Activated CD4-positive, alpha-beta T cell treated with anti-CD3 and anti-CD28 coated beads for 4 hours (primary cell): ENCODE measurements at regions not wholly inside any gene's neighbourhood (a gene's known extent, or its start where the extent isn't known, plus 50 kb on each side); places are given as distances from the start of the nearest gene placed in this dataset.
"Not testable (repeated sequence)": the region's sequence is repeated elsewhere in the genome, so short reads cannot be mapped to it uniquely, and the experiment has no call there.

Experiments used
- DNase-seq, 2 donors: peaks; one replicate each; pipeline ENCODE4 v3.0.0-alpha.2; 2020

- DNase-seq: no peak
Measured at GRCh38 chr15:22263738-22264137, 183.4 kb downstream of the OR4M2 start.

GRCh38 chr15:22264272-22264671, 183.9 kb downstream of the OR4M2 start:
- DNase-seq: not testable (repeated sequence)

- no peak for DNase-seq
Measured at GRCh38 chr15:22265056-22265945, 185.0 kb downstream of the OR4M2 start.

GRCh38 chr15:22265970-22266369, 185.6 kb downstream of the OR4M2 start:
- no peak for DNase-seq

- no peak for DNase-seq
Measured at GRCh38 chr15:22267761-22268160, 187.4 kb downstream of the OR4M2 start.

GRCh38 chr15:22268201-22268600, 187.9 kb downstream of the OR4M2 start:
- DNase-seq: not testable (repeated sequence)

GRCh38 chr15:22268654-22269053, 188.3 kb downstream of the OR4M2 start:
- not testable (repeated sequence) for DNase-seq

- DNase-seq: not testable (repeated sequence)
Measured at GRCh38 chr15:22272286-22273160, 186.2 kb upstream of the GOLGA6L22 start.

- DNase-seq: not testable (repeated sequence)
Measured at GRCh38 chr15:22273185-22273584, 185.5 kb upstream of the GOLGA6L22 start.

GRCh38 chr15:22274376-22274775, 184.3 kb upstream of the GOLGA6L22 start:
- DNase-seq: not testable (repeated sequence)

- not testable (repeated sequence) for DNase-seq
Measured at GRCh38 chr15:22280770-22281169, 177.9 kb upstream of the GOLGA6L22 start.

- peak in 1 of 2 donors; percentile 27 for DNase-seq
Measured at GRCh38 chr15:22282794-22283533, 175.7 kb upstream of the GOLGA6L22 start.

GRCh38 chr15:22284795-22285420, 173.8 kb upstream of the GOLGA6L22 start:
- not testable (repeated sequence) for DNase-seq

- DNase-seq: not testable (repeated sequence)
Measured at GRCh38 chr15:22291054-22291453, 167.6 kb upstream of the GOLGA6L22 start.

- not testable (repeated sequence) for DNase-seq
Measured at GRCh38 chr15:22303112-22303511, 155.6 kb upstream of the GOLGA6L22 start.
